LNCAP (cell line): ENCODE measurements at regions not wholly inside any gene's neighbourhood (a gene's known extent, or its start where the extent isn't known, plus 50 kb on each side); places are given as distances from the start of the nearest gene placed in this dataset.

ENCODE experiments used
- TF ChIP-seq, protein P1 (sequence below): fragments of 450-650 bp; IDR thresholded peaks from 2 replicates; pipeline ENCODE4 v1.5.1; 2017; ENCODE audit warnings: mild to moderate bottlenecking

- TF ChIP-seq, protein P1, sequence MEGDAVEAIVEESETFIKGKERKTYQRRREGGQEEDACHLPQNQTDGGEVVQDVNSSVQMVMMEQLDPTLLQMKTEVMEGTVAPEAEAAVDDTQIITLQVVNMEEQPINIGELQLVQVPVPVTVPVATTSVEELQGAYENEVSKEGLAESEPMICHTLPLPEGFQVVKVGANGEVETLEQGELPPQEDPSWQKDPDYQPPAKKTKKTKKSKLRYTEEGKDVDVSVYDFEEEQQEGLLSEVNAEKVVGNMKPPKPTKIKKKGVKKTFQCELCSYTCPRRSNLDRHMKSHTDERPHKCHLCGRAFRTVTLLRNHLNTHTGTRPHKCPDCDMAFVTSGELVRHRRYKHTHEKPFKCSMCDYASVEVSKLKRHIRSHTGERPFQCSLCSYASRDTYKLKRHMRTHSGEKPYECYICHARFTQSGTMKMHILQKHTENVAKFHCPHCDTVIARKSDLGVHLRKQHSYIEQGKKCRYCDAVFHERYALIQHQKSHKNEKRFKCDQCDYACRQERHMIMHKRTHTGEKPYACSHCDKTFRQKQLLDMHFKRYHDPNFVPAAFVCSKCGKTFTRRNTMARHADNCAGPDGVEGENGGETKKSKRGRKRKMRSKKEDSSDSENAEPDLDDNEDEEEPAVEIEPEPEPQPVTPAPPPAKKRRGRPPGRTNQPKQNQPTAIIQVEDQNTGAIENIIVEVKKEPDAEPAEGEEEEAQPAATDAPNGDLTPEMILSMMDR: no peak
Observed at GRCh38 chr15:94026458-94027304, 204.7 kb upstream of the MCTP2 start.

- TF ChIP-seq, protein P1: no peak
Observed at GRCh38 chr15:94023531-94023930, 207.8 kb upstream of the MCTP2 start.

DNA sequence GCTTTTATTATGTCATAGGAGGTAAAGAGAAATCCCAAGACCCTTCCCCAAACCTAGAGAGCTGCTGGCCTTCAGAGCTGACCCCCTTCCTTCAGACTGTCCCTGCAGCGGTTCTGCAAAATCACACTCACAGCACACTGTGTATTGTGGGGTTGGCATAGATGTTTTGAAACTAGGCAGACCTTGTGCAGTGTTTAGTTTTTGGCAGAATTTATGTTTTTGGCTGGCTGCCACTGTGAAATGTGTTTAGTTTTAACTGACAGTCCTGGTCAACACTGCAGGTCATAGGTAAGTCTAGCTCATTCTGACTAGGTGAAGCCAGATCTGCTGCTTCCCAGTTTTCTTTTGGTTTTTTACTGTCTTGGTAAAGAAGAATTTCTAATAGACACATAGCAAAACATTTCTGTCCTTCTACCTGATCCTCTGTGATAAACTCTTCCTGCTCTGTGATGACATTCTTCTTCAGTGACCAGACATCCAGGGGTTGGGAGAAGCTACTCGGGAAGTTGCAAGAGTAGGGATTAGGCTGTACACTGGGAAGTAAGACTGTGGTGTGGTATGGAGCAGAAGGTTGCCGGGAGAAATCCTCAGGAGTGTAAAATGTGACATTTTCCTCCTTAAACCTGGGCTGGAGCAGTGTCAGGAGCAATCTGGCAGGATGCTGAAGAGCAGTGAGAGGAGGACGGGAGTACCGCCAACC, 209.6 kb upstream of the MCTP2 start:
- TF ChIP-seq, protein P1: no peak

DNA sequence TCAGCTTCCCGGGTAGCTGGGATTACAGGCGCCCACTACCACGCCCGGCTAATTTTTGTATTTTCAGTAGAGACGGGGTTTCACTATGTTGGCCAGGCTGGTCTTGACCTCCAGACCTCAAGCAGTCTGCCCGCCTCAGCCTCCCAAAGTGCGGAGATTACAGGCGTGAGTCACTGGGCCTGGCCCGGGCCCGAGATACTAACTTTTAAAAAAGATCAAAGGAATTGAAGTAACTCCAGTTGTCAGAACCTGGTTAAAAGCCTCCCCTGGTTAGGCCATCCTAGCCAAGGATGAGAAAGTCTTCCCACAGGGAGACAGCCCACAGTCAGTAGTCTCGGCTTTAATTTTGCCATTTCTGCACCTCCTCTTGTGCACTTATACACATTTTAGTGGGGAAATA, 212.3 kb upstream of the MCTP2 start:
- TF ChIP-seq, protein P1: no peak

DNA sequence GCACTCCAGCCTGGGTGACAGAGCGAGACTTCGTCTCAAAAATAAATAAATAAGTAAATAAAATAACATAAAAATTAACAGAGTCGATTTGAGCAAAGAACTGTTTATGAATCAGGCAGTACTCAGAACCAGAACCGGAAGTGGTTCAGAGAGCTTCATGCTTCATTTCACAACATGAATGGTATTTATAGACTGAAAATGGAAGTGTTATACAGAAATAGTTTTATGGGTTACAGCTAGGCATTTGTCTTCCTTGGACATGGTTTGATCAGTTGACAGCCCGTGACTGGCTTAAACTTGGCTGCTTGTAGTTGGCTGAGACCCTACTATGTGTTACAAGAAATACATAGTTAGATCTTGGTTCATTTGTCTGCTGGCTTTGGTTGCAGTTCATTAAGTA, 216.0 kb upstream of the MCTP2 start:
- TF ChIP-seq, protein P1: no peak

DNA sequence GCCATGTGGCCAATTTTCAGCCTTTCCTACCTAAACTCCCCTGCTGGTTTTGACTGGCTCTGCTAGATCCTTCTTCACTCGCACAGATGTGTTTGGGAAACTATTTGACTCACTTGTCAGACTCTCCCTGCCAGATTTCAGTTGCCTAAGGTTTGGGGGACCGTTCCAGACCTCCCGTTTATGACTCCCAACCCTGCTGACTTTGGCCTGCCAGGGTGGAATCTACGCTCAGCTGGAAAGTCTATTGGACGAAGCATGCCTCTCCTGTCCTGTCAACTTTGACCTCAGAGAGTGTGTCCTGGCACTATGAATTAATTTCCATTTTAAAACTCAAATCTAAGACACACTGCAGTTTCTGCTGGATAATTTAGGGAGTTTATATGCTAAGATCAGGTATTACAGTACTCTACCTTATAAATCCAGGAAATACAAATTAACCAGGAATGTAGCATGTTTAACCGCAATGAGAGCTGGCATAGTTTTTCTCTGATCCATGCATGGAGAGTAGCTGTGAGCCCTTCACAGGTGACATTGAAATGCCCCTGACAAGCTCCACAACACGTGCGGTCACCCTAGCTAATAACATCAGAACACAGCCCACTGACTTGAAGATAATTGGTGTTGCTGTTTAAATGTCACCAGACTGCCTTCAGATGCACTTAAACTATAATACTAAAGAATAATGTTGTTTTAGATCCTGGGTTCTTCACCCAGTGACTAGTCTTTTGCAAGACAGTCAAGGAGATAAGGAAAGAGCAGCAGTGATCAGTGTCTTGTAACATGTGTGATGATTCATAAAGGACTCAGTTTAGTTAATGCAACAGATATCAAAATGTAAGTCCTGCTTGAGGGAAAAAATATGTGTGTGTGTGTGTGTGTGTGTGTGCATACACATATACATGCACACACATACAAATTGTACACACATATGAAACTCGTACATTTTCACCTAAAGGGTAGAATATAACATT, 223.0 kb upstream of the MCTP2 start:
- TF ChIP-seq, protein P1: no peak

DNA sequence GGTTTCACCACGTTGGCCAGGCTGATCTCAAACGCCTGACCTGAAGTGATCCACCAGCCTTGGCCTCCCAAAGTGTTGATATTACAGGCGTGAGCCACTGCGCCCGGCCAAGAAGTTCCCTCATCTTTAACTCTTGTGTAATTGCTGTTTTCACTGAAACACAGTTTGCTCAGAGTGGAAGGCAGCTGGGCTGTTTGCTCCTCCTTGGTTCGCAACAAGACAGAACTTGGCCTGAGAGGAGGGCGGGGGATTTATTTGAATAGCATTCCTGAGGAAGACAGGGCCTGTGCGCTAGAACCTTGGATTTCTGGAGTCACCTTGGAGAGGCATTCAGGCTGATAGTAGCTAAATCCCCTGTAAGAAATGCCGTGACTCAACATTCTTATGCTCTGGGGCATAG, 226.7 kb upstream of the MCTP2 start:
- TF ChIP-seq, protein P1: no peak
